Stomach (tissue), 8 donors: ENCODE measurements at regions not wholly inside any gene's neighbourhood (a gene's known extent, or its start where the extent isn't known, plus 50 kb on each side); places are given as distances from the start of the nearest gene placed in this dataset.

ENCODE experiments used
- DNase-seq, 2 donors: peaks; one replicate each; pipeline versions ENCODE4 v3.0.0 to v3.0.0-alpha.2; 2013 to 2019
- H3K27ac ChIP-seq, 5 donors: fragments of 200-600 bp in 4 of 5; sonication (generic) in 4 of 5; one replicate each; pipeline ENCODE4 v1.5.1; 2013 to 2019; ENCODE audit warnings: mild to moderate bottlenecking in 1 of 5, moderate library complexity in 1 of 5
- H3K27me3 ChIP-seq, 3 donors: fragments of 200-600 bp; sonication (generic); one replicate each; pipeline ENCODE4 v1.5.1; 2017 to 2019; ENCODE audit warnings: mixed run types in 1 of 3
- H3K36me3 ChIP-seq, 4 donors: fragments of 200-600 bp; sonication (generic); 1 replicate in 3 of 4; 2 replicates in 1 of 4; pipeline ENCODE4 v1.5.1; 2016 to 2019
- H3K4me1 ChIP-seq, 4 donors: fragments of 200-600 bp; sonication (generic); one replicate each; pipeline ENCODE4 v1.5.1; 2016 to 2019
- H3K4me3 ChIP-seq, 4 donors: fragments of 200-600 bp; sonication (generic) in 3 of 4; one replicate each; pipeline ENCODE4 v1.5.1; 2016 to 2019; ENCODE audit warnings: mild to moderate bottlenecking in 1 of 4
- H3K9me3 ChIP-seq, 4 donors: fragments of 200-600 bp; sonication (generic); one replicate each; pipeline ENCODE4 v1.5.1; 2016 to 2019
- EP300 ChIP-seq: sonication (generic); formaldehyde crosslinking; IDR thresholded peaks from one replicate; pipeline ENCODE4 v1.6.1; 2017; ENCODE audit warnings: antibody characterized with exemption
- POLR2A ChIP-seq, 4 donors: fragments of 450-650 bp; IDR thresholded peaks; one replicate each; pipeline ENCODE4 v1.6.1; 2016; ENCODE audit warnings: antibody characterized with exemption in 4 of 4, control low read depth in 2 of 4, mild to moderate bottlenecking in 1 of 4, moderate library complexity in 1 of 4
- POLR2AphosphoS5 ChIP-seq, 3 donors: sonication (generic); formaldehyde crosslinking; IDR thresholded peaks; one replicate each; pipeline ENCODE4 v1.6.1; 2016; ENCODE audit warnings: antibody characterized with exemption in 3 of 3
- WGBS, 5 donors: extraction: QIAGEN DNeasy Blood & Tissue Kit in 3 of 5; methylation state at CpG; one replicate each; pipeline versions ENCODE4 v1.1.5 to v1.1.7; 2013 to 2018; 5-methylcytosine and 5-hydroxymethylcytosine counted together
- intact Hi-C: fragments of 100-400 bp; cut with DNase I; formaldehyde crosslinking; loops from one replicate; pipeline ENCODE4 v1.15.1; 2023; ENCODE audit warnings: low total_unique reads
- TF ChIP-seq, protein P1 (sequence below), 7 experiments: fragments of 450-650 bp in 4 of 7; fragments of 200-600 bp in 3 of 7; sonication (generic) in 3 of 7; IDR thresholded peaks; one replicate each; pipeline ENCODE4 v1.5.1; 2016 to 2019; ENCODE audit warnings: antibody characterized with exemption in 7 of 7, control low read depth in 2 of 7, mild to moderate bottlenecking in 1 of 7
- donor health status: healthy with polysubstance abuse.
- donor health status: Bipolar disorder and iron deficiency.
- donor health status: healthy.

- no peaks in the 10 kb centered on the region for H3K36me3 ChIP-seq
- TF ChIP-seq POLR2A (IDR thresholded peaks at IDR 0.05): no peak
- no peak for TF ChIP-seq EP300
- no peak for TF ChIP-seq POLR2AphosphoS5 (IDR thresholded peaks at IDR 0.05)
- TF ChIP-seq, protein P1, sequence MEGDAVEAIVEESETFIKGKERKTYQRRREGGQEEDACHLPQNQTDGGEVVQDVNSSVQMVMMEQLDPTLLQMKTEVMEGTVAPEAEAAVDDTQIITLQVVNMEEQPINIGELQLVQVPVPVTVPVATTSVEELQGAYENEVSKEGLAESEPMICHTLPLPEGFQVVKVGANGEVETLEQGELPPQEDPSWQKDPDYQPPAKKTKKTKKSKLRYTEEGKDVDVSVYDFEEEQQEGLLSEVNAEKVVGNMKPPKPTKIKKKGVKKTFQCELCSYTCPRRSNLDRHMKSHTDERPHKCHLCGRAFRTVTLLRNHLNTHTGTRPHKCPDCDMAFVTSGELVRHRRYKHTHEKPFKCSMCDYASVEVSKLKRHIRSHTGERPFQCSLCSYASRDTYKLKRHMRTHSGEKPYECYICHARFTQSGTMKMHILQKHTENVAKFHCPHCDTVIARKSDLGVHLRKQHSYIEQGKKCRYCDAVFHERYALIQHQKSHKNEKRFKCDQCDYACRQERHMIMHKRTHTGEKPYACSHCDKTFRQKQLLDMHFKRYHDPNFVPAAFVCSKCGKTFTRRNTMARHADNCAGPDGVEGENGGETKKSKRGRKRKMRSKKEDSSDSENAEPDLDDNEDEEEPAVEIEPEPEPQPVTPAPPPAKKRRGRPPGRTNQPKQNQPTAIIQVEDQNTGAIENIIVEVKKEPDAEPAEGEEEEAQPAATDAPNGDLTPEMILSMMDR (IDR thresholded peaks at IDR 0.05): no peak
- 64 to 76% (median 71%) methylated on average over 1 of the region's 1 CpG for WGBS, 5 donors
- intact Hi-C loops: no loop called here
- no peak for DNase-seq
- H3K4me1 ChIP-seq: no peaks in the 10 kb centered on the region
- no peak overlapping the region for H3K27ac ChIP-seq
- no peaks in the 10 kb centered on the region for H3K27me3 ChIP-seq
- H3K4me3 ChIP-seq: no peak overlapping the region
- peaks cover 0 to 22% (median 5%) of the 10 kb centered on the region in 4 donors for H3K9me3 ChIP-seq
Measured at GRCh38 chr1:188225975-188226374, 1397.2 kb downstream of the PLA2G4A start.

DNA sequence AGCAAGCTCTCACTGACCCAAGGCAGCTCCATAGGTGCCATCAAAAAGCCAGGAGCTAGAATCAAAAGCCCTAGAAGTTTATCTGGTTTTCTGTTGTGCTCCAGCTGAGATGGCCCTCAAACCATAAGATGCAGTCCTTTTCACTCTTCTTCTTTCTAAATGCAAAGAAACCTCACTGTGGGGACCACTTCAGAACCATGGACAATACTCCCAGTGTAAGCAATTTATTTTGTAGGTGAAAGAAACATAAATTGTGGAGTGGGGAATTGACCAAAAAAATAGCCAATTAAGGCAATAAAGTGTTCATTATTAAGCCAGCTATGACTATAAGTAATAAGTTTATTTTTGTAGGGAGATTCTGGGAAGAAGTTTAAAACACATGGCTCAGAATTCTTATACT, 1399.9 kb downstream of the PLA2G4A start:
- intact Hi-C loops: no loop called here
- H3K36me3 ChIP-seq: no peaks in the 10 kb centered on the region
- TF ChIP-seq EP300 (no peak), POLR2AphosphoS5 (IDR thresholded peaks at IDR 0.05) (no peak), POLR2A (IDR thresholded peaks at IDR 0.05) (no peak)
- TF ChIP-seq, protein P1 (IDR thresholded peaks at IDR 0.05): no peak
- no peaks in the 10 kb centered on the region for H3K27me3 ChIP-seq
- peaks cover 0 to 22% (median 5%) of the 10 kb centered on the region in 4 donors for H3K9me3 ChIP-seq
- no peak overlapping the region for H3K4me3 ChIP-seq
- no peak overlapping the region for H3K27ac ChIP-seq
- H3K4me1 ChIP-seq: no peaks in the 10 kb centered on the region
- no peak for DNase-seq

DNA sequence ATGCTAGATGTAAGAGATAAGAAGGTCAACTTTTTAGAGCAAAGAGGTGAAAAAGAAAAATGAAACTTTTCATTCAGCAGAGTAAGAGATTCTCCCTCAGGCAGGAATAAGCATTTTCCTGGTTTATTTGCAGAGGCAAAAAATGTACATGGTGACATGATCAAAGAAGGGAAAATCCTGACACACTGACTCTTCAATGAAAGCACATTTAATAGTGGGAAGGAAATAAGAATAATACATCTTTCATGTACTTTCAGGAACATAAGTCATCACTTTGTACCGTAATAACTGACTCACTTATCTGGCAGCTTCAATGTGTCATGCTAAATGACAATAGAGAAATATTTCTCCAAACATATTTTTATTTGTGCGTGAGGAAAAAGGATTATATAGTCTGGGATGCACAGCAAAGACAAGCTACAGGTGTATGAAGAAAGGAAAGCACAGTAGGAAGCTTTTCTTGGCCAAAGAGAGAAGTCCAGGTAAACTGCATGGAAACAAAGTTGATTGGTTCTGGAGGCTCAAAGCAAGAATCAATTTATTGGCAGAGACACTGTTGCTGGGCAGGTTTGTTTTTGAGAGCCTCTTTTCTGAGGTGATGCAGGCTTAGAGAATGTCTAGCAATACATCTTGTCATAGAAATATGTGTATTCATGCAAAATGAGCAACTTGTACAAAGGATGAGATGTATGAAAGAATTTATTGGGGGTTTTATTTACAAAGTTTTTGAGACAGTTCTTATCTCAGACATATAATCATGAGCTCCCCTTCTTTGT, 1409.0 kb downstream of the PLA2G4A start:
- no peak overlapping the region for H3K27ac ChIP-seq
- no peaks in the 10 kb centered on the region for H3K27me3 ChIP-seq
- 52 to 77% (median 71%) methylated on average over 2 of the region's 2 CpGs for WGBS, 5 donors
- no peak for TF ChIP-seq POLR2A (IDR thresholded peaks at IDR 0.05)
- TF ChIP-seq, protein P1 (IDR thresholded peaks at IDR 0.05): no peak
- no peak for TF ChIP-seq POLR2AphosphoS5 (IDR thresholded peaks at IDR 0.05)
- TF ChIP-seq EP300: no peak
- no peaks in the 10 kb centered on the region for H3K4me1 ChIP-seq
- intact Hi-C loops: no loop called here
- H3K36me3 ChIP-seq: no peaks in the 10 kb centered on the region
- no peak overlapping the region for H3K4me3 ChIP-seq
- no peak for DNase-seq
- no peaks in the 10 kb centered on the region for H3K9me3 ChIP-seq

- H3K27ac ChIP-seq: no peak overlapping the region
- DNase-seq: no peak
- WGBS, 5 donors: 71 to 76% (median 73%) methylated on average over 3 of the region's 3 CpGs
- no peak overlapping the region for H3K4me3 ChIP-seq
- no peaks in the 10 kb centered on the region for H3K36me3 ChIP-seq
- no peaks in the 10 kb centered on the region for H3K9me3 ChIP-seq
- intact Hi-C loops: no loop called here
- TF ChIP-seq POLR2AphosphoS5 (IDR thresholded peaks at IDR 0.05) (no peak), EP300 (no peak)
- TF ChIP-seq, protein P1 (IDR thresholded peaks at IDR 0.05): no peak
- H3K4me1 ChIP-seq: no peaks in the 10 kb centered on the region
- H3K27me3 ChIP-seq: no peaks in the 10 kb centered on the region
Measured at GRCh38 chr1:188240772-188241406, 1412.1 kb downstream of the PLA2G4A start.
